Stimulated activated CD8-positive, alpha-beta memory T cell treated with anti-CD3 and anti-CD28 coated beads, Interleukin-15, amount 100 ng/mL, for 24 hours (primary cell): ENCODE measurements at regions not wholly inside any gene's neighbourhood (a gene's known extent, or its start where the extent isn't known, plus 50 kb on each side); places are given as distances from the start of the nearest gene placed in this dataset.

ENCODE experiments used
- DNase-seq: peaks from one replicate; pipeline ENCODE4 v3.0.0-alpha.2; 2020; ENCODE audit warnings: low read depth

- DNase-seq = no peak
Observed at GRCh38 chr14:97866664-97867063, 1069.5 kb downstream of the VRK1 start.

DNA sequence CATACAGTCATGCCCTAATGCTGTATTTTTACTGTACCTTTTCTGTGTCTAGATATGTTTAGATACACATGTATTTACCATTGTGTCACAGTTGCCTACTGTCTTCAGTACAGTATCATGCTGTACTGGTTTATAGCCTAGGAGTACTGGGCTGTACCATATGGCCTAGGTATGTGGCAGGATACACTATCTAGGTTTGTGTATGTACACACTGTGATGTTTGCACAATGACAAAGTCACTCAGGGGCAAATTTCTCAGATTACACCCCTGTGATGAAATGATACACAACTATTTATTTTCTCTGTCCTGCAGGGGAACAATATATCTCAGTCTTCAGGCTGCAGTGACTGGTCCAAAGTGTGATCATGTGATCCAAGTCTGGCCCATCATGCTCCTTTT, 1076.1 kb downstream of the VRK1 start:
- no peak for DNase-seq

DNA sequence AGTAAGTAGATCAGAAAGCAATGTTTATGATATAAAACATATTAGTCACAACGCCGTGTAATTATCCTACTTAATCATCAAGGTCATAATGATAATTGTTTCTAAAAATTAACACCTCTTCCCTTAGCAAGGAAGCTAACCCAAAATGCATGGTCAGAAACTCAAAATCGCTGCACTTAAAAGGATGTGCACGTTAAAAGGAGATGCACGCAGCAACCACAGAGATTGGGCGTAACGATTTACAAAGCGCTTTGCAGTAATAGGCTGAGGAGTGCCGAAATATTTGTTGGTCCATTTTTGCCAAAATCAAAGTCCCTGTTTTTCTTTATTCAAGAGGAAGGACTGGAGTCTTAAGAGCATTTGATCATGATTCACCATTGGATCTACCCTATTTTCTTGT, 1077.2 kb downstream of the VRK1 start:
- DNase-seq = no peak

DNA sequence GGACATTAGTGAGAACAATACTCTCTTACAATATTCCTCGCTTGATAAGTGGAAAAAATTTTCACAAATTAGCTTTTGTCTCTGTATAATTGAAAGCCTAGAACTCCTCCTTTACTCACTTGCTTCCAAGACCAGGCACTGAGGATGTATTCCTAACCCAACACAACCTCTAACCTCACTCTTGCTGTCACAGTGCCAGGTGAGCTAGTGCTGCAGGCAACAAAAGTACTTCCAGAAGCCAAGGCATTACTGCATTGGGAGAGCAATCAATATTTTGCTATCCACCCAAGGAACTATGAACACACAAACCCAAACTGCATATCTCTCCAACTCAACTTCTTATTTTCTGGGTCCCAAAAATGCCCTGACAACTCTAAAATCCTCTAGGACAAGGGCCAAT, 1081.0 kb downstream of the VRK1 start:
- no peak for DNase-seq

DNA sequence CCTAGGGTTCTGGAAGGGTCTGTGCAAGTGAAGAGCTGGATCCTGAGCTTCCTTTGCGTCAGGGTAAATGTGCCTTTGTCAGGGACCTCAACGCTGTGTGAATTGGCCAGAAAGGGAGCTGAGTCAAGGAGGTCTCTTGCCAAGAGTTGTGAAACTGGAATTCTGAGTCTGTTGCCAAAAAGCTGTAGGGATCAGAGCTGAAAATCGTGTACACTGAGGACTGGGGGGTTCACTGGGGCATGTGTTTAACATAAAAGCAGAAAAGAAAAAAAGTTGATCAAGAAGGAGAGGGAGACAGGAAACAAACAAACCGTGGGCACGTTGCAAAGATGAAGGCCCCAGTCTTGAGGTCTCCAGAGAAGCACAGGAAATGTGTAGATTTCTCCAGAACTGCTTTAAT, 1081.5 kb downstream of the VRK1 start:
- DNase-seq = no peak

- no peak for DNase-seq
Observed at GRCh38 chr14:97887690-97888089, 1090.5 kb downstream of the VRK1 start.

DNA sequence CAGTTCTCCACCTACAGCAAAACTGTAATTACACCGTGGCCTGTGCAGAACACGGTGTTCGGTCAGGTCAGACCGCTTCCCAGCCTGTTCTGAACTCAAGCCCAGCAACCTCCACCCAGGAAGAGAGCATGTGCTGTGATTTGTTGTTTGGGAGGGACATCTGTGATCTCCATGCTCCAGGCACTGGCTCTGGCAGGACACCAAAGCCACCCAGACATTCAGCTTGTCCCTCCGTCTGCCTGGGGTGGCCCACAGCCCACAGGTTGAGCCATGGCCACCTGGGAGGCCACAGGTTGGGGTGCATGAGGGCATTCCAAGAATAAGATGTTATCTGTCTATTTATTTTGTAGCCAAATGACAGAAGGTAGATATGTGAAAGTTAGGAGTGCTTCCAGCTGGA, 1091.1 kb downstream of the VRK1 start:
- no peak for DNase-seq

DNA sequence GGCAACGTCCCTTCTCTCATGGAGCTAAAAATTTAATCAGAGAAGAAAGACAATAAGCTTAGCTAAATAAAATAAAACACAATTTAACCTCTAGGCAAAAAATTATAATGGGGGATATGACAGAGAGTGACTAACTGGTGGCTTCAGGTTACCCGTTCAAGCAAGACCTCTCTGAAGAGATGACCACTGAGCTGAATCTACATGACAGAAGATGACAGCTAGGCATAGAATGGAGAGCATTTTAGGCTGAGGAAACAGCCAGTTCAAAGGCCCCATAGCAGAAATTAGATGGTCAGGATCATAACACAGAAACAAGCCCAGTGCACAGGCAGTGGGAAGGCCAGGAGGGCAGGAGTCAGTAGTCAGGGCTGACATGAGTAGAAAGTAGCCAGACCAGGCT, 1094.3 kb downstream of the VRK1 start:
- no peak for DNase-seq

DNA sequence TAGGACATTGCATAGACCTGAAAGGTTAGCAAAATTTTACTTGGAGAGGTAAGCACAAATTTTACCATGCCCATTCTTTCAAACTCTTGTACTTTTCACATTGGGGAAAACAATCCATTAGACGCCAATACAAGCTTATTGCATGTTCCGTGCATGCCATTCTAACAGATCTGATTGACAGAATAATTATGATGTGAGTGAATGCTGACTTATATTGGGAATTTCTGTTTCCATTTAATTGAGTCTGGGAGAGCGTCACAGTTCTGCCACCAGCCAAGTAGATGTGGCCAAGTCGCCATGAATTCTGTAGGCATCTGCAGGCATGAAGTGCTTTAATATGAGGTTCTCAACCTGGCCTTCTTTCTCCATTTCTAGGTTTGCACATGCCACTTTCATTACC, 1097.4 kb downstream of the VRK1 start:
- DNase-seq = no peak

DNA sequence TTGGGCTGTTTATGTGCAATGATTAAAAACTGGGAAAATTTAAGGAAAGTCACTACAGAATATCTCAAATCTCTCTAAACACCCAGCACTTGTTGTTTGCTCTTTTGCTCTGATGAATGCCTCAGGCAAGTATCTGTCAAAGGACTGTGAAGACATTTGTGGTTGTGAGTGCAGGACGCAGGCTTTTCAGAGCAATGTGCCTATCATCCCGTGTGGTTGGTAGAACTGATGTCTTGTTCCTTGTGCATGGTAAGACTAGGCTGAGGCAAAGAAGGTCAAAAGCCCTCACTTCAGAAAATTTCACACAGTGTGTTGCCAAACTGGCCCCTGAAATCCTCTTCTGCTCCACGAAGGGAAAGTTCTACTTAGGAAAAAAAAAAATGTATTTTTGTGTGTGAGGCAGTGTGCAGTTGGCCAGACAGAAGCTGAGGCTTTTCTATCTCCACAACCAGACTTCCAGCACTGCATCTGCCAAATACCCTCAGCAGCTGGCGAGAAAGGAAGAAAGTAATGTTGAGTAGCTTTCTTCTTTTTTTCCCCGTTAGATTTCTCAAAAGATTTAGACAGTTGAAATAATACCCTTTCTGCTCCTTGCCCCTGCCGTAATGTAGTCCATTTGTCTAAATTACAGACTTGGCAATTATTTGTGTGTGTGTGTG, 1103.1 kb downstream of the VRK1 start:
- no peak for DNase-seq

DNA sequence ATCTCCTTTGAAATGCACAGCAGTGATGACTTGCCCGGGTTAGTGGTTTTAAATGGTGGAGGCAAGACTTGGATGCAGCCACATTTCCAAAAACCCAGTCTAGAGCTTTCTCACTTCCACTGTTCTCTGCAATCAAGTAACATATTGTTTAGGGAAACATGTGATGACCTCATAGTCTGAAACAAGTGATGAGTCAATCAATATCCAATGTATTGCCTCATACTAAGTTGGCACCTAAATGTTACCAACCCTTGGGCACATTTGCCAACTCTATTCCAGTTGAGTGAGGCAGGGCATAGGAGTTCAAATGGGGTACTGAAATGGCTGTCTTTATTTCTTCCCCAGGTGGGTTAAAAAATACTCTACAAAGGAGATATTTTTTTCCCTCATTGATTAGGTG, 1105.4 kb downstream of the VRK1 start:
- no peak for DNase-seq

- DNase-seq = no peak
Observed at GRCh38 chr14:97903821-97904220, 1106.6 kb downstream of the VRK1 start.

DNA sequence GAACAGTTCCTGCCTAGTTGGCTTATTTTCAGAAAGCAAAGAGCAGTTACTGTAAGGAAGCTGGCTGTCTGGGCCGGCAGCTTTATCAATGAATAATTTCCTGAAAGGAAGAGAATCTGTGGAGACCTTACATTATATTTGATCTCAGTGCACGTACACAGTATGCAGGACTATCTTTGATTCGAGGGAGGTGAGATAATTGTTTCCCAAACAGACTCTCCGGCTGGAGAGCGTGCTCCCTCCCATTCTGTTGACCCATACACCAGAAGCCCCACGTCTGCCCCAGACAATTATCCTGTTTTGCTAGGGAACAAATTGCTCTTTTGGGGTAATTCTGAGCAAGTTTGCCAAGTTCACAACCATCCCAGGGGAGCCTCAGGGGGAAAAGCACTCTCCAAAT, 1115.0 kb downstream of the VRK1 start:
- DNase-seq = no peak

DNA sequence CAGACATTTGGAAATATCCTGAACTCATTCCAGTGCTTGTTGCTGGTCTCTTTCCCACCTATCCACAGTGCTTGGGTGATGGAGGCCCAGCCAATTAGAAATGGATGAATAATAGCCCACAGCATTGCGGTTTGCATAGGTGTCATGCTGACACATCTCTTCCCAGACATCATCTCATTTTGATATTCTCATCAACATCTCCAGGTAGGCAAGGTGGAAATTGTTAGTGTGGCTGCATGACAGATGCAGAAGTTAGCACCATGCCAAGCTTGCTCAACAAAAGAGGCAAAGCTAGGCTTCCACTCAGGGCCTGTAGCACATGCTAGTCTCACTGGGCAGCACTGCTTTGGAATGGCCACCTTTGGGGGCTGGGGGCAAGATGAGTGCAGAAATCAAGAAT, 1118.9 kb downstream of the VRK1 start:
- no peak for DNase-seq

- DNase-seq = no peak
Observed at GRCh38 chr14:97916669-97917568, 1119.7 kb downstream of the VRK1 start.

GRCh38 chr14:97920201-97920600, 1123.0 kb downstream of the VRK1 start:
- no peak for DNase-seq

DNA sequence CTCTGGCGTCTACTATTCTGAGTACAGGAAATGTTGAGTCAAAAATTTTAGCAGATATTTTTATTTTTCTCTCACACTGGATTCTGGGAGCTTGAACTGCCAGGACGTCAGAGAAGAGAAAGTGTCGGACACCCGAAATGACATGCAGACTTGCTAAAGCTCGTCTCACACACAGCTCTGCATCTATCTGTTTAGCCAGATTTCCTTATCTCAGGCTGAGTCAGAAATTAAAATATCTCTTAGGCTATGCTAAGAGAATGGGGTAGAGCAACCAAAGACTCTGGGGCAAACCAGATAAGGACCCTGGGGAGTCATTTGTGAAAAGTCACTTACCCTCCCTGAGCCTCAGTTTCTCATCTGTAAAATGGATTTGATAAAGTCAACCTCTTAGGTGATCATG, 1124.1 kb downstream of the VRK1 start:
- no peak for DNase-seq

- no peak for DNase-seq
Observed at GRCh38 chr14:97924922-97925613, 1127.9 kb downstream of the VRK1 start.

GRCh38 chr14:97930166-97930565, 1133.0 kb downstream of the VRK1 start:
- DNase-seq = no peak

GRCh38 chr14:97931273-97931672, 1134.1 kb downstream of the VRK1 start:
- DNase-seq = no peak

- no peak for DNase-seq
Observed at GRCh38 chr14:97942921-97943320, 1145.7 kb downstream of the VRK1 start.

DNA sequence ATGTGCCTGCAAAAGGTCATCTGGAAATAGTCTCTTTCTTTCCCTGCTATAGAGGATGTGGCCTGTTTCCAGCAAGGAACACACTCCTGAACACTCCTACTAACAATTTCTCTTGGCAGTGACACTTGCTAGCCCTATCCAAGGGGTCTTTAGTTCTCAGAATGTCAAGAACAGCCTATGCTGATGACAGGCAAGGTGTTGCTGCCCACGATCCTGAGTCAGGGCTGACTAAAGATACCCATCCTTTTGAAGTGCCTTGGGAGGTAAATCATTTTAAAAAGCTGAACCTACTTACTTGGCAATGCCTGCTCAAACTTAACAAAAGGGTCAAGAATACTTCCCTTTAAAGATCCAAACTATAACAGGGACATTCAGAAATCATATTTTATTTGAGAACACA, 1146.4 kb downstream of the VRK1 start:
- no peak for DNase-seq

DNA sequence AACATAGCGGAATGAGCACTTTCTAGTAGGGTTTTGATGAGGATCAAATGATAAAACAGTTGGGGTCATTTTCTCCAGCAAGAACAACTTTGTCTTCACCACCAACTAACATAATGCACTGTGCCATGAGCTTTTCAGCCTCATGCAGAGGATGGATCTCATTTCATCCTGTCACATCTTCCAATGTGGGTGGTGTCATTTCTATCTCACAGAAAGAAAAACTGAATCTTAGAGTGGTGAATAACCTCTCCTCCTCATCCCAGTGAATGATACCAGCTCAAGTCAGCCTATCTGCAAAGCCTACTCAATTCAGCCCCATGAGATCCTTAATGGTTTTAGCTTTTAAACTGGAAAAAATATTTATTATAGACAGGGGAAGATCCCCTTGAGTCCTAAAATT, 1147.2 kb downstream of the VRK1 start:
- DNase-seq = no peak
